Activated CD8-positive, alpha-beta memory T cell treated with anti-CD3 and anti-CD28 coated beads for 48 hours (primary cell): ENCODE measurements at regions not wholly inside any gene's neighbourhood (a gene's known extent, or its start where the extent isn't known, plus 50 kb on each side); places are given as distances from the start of the nearest gene placed in this dataset.

Experiments
- DNase-seq, 3 experiments: peaks; one replicate each; pipeline ENCODE4 v3.0.0-alpha.2; 2020; ENCODE audit warnings: low read depth in 2 of 3, low spot score in 2 of 3

DNA sequence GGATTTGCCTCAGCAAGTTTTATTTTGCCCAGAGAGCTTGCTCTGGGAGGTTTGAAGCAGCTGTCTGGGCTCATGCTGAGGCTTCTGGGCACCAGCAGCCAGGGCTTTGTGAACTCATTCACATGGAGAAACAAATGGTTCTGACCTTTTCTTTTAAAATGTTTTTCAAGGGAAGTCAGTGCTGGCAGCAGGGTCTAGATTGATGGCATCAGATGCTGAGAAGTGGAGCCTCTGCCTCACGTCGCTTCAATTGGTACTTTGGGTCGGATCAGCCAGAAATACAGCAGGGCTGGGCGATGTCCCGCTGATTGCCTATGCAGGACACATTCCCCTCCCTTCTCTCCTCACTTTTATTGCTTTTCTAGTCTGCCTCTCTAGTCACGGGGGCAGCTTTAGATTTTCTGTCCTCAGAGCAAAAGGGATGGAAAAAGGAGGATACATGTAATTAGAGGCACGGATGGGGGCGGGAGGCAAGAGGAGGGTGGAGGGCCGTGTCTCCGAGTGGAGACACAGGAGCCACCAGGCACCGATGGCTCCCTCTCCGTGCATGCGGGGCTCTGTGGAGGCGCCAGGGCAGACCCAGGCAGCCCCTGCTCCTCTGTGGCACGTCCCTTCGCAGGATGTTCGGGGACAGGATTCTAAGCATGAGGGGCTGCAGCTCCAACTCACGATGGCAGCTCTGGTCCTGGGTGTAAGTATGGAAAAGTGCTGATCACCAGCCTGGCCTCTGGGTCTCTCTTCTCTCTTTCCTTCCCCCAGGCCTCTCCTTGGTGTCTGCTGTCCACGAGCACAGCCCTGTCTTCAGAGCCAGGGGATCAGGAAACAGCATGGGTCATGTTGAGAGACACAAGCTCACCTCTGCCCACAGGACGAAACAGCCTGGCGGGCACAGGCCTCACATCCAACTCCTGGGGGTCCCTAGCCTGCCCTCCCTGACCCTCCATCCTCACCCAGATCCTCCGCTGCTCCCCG is 116.1 kb downstream of the FAM43A start:
- no peak for DNase-seq

- no peak for DNase-seq
These were observed 119.1 kb downstream of the FAM43A start for GRCh38 chr3:194804796-194805195.

DNA sequence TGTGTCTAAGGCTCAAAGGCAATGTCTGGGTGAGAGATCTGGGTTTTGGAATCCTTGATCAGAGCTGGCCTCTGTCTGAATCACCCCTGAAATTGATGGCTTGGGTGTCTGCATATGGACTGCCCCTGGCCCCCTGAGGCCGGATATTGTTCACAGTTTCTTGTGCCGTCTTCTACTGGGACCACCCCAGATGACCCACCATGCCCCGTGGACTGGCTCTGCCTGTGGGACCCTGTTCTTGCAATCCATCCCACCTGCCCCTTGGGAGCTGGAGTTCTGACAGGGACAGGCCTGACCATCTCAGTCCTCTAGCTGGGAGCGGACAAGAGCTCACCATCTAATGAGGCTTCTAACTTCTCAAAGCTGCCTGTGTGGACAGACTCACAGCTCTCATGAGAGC is 119.9 kb downstream of the FAM43A start:
- DNase-seq = no peak

DNA sequence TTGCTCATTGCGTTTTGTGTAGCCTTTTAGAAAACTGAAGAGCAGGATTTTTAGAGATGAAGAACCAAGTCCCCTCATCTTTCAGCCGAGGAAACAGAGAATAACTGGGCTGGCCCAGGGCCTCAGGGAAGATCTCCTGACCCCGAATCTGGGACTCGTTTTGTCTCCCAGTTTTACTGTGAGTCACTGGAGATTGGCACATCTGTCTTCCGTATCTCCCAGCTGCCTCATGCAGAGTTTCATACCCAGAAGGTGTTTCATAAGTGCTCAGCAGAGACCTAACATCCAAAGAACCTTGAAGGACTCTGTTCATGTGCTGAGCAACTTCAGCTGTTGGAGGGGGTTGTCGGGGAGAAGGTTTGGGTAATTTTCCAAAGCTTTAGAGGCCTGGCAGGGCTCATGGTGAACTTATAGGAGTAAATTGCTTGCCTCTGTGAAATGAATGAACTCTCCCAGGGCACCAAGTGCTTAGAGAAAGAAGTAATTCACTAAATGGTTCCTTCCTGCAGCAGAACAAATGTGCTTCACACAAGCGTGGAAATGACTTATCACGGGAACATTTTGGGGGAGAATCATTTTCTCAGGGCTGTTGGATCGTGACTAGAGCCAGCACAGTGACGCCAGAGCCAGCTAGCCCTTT is 121.4 kb downstream of the FAM43A start:
- DNase-seq = no peak

DNA sequence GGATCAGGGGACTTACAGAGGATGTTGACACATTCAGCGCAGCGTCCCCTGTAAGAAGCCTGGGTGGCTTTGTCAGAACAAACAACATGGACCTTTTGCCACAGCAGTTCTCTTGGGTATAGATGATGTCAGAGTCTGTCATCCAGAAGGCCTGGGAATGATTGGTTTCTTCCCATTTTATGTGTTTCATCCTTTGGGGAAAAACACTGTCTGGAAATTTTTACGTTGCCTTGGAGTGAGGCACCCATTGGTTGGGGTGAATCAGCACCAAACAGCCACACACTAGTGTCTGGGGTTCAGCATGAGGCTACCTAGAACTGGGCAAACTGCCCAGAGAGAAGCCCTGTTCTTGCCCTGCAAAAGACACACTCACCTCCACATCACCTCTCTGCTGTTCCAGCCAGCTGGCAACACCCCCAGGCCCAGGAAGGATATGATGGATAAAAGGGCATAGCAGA is 123.0 kb downstream of the FAM43A start:
- no peak for DNase-seq

DNA sequence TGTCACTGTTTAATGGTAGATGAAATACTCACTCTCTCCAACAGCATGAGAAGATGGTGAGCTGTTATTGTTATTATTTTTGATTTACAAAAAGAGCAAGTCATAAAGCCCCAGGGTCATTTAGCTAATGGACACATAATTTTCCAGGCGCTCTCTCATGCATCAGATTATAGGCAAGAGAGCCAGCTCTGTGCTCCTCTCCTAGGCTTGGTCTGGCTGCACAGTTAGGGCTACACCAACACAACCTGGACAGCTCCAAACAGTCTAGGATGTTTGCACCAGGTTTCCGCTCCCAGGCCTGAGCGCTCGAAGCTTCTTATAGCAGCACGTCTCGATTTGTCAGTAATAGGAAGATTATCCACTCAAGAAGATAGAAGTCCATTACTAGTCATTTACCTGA is 123.7 kb downstream of the FAM43A start:
- DNase-seq = no peak

GRCh38 chr3:194810076-194810475 is 124.4 kb downstream of the FAM43A start:
- DNase-seq = no peak

GRCh38 chr3:194811118-194811517 is 125.4 kb downstream of the FAM43A start:
- no peak for DNase-seq

DNA sequence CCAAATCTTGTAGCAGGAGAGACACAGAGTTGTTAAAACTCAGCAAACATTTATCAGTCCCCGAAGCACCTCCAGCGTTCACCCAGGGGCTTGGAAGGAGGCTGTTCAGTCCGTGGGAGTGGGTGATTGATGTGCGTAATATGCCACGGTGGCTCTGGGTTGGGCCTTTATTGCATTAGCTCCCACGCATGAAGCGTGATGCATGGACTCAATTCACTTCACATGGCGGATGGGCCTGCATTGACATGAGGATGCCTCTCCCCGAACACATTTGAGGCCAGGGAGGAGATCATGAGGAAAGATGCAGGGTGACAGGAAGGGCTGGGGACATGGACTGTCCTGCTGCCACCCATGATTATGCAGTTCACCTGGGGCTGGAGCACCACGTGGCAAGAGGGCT is 126.5 kb downstream of the FAM43A start:
- DNase-seq = no peak

DNA sequence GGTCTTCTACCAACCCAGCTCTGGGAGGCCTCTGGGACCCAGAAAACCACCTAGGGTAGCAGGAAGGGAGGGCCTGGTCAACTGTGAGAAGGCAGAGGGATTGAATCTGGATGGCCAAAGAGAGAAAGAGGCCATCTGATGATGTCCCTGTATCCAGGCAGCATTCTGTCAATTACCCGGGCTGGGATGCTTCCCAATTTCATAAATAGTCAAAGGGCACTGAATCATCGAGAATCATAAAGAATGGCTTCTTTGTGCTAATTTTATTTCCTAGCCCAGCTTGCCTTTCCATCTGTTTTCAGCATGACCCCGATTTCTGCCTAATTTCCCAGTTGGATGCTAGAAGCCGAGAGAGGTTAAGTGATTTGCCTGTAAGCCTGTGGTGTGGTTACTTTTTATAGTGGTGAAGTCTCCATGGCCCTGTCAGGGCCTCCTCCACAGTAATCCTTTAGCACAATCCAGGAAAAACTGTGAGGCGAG is 129.2 kb downstream of the FAM43A start:
- no peak for DNase-seq

DNA sequence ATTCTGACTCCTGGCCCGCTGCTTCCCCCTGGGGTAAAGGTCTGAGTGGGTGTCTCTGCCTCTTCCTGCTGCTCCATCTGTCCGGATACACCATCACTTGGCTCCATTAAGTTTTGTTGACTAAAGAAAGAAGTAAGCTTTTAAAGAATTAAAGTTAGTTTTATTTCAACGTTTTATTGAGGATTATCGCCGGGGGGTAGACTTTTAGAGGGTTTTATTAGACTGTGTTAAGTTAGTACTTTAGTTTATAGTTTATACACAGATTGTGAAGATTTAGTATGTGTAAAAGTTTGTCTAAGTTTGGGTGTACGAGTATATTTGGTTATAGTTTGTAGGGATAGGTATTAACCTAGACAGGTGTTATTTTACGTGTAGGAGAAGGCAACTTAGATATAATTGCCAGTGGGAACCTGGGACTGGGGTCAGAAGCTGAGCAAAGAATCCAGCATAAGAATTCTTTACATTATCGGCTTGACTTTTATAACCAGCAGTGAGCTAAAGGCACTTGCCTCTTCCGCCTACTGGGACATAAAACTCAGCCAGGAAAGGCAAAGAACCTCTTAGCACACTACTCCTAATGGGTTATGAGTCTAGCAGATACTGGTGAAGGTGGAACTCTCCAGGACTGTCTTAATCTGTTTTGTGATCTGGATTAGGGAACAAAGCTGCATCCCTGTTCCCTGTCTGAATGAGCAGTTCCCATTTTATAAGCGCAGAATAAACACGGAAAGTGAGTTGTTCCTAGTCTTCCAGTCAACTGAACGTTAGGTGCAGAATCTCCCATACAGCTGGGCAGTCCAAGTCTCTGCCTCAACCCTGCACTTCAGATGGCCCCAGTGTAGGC is 131.3 kb downstream of the FAM43A start:
- DNase-seq = no peak

DNA sequence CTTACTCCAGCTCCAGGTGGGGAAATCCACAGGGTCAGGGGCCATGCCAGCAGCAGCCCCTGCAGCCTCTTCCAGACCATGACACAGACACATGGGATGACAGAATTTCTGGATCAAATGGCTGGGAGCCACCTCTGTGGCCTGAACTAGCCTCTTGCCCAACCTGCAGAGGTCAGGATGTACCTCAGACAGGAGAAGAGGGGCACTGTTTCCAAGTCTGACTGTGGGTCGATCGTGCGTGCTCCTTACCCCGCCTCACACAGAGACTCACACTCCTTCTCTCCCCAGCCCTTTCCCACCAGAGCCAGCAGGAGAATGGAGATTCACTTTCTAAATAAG is 131.9 kb downstream of the FAM43A start:
- DNase-seq = no peak

DNA sequence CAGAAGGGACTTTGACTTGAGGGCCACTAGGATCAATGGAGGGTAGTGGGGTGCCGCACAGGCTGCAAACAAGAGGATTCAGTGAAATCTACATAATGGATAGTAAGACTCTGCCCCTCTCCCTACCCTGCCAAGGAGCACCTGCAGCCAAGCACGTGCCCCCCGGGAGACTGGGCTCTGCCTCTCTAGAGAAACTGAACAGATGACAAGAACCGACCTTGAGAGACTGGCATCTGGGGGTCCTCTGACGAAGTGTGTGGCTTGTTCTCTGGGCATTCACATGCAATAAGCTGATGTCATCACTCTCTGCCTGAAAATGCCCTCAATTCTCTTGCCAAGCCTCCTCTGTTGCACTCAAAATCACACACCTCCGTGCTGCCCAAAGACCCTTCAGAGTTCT is 132.3 kb downstream of the FAM43A start:
- no peak for DNase-seq

- no peak for DNase-seq
These were observed 138.4 kb downstream of the FAM43A start for GRCh38 chr3:194824100-194824499.

DNA sequence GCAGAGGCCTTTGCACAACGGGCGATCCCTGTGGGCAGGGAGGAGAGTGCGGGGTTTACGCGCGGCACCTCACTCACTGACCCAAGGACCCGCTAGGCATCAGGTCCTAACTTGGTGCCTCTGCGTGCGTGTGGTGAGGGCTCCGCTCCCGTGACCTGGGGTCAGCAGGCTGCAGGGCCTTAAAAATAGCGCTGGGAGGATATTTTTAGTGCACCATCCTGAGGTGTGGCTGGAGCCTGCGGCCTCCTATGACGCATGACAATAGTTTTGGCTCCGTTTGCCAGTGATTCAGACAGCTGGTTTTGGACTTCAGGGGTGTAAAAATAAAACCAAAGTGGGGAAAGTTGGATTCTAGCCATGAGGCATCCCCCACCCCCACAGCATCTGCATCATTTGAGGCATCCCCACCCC is 139.0 kb downstream of the FAM43A start:
- DNase-seq = no peak

DNA sequence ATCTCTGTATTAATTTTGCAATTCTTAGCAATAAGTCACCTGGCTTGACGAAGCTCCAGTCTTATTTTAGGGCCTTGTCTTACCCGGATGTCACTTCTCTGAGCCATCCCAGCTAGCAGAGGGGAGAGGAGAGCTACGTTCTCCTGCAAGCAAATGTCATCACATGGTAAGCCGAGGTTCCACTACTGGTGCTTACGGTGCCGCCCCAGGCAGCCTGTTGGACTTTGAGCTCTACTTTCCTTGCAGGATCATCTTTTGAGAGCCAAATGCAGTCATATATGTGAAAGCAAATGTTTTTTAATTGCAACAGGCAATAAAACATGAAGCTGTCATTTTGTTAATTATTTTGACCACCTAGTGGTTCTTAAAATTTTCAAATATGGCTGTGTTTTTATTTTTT is 140.9 kb downstream of the FAM43A start:
- no peak for DNase-seq

- DNase-seq = no peak
These were observed 141.8 kb downstream of the FAM43A start for GRCh38 chr3:194827486-194827885.

- no peak for DNase-seq
These were observed 142.4 kb downstream of the FAM43A start for GRCh38 chr3:194828116-194828515.

DNA sequence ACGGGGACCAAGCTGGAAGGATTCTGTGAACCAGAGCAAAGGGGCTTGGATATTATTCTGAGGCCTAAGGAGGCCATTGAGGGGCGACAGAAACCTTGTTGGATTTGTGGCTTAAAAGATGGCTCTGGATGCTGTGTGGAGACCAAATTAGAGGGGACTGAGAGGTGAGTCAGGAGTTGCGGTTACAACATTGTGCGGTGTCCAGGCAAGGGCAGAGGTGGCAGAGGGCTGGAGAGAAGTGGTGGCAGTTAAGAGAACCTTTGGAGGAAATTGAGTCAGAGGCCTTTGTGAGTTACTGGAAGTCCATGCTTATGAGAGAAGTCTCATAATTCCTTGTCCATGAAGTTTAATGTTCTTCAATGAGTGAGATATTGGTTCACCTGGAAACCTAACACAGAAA is 143.2 kb downstream of the FAM43A start:
- DNase-seq = no peak

GRCh38 chr3:194830401-194830800 is 144.7 kb downstream of the FAM43A start:
- no peak for DNase-seq

DNA sequence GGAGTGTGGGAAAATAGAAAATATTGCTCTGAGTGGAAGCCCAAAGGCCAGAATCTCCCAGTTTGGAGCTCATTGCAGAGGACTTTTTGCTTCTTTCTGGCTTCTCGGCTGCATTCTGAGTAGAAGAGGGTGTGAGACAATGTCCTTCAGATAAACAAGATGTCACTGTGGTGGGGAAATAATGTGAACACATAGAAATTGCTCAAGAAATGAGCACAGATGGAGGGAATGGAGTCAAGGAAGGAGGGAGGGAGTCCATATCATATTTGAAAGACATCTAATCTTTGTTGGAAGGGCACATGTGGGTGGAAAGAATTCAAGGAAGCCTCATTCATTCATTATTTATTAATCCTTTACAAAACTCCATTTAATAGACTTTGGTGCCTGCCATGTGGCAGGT is 145.3 kb downstream of the FAM43A start:
- no peak for DNase-seq
